Upper lobe of left lung (tissue), 6 donors: ENCODE measurements at regions not wholly inside any gene's neighbourhood (a gene's known extent, or its start where the extent isn't known, plus 50 kb on each side); places are given as distances from the start of the nearest gene placed in this dataset.

Experiments used
- ATAC-seq, 2 donors: fragments of 200-7000 bp; cut with Tn5 transposase; one replicate each; pipeline ENCODE4 v1.9.1; 2022; ENCODE audit warnings: mild to moderate bottlenecking in 2 of 2, moderate library complexity in 2 of 2; ENCODE audit not compliant: low FRiP score in 2 of 2
- DNase-seq, 2 donors: peaks; one replicate each; pipeline ENCODE4 v3.0.0-alpha.2; 2019 to 2020
- H3K27ac ChIP-seq, 4 donors: fragments of 200-600 bp; sonication (generic); one replicate each; pipeline ENCODE4 v1.5.1; 2016 to 2019
- H3K27me3 ChIP-seq, 4 donors: fragments of 200-600 bp; sonication (generic); one replicate each; pipeline ENCODE4 v1.5.1; 2017 to 2019
- H3K36me3 ChIP-seq, 4 donors: fragments of 200-600 bp; sonication (generic); one replicate each; pipeline ENCODE4 v1.5.1; 2016 to 2019
- H3K4me1 ChIP-seq, 4 donors: fragments of 200-600 bp; sonication (generic); one replicate each; pipeline ENCODE4 v1.5.1; 2018 to 2019
- H3K4me3 ChIP-seq, 4 donors: fragments of 200-600 bp; sonication (generic); one replicate each; pipeline ENCODE4 v1.5.1; 2017 to 2019; ENCODE audit warnings: mild to moderate bottlenecking in 2 of 4, moderate library complexity in 1 of 4
- H3K9me3 ChIP-seq, 4 donors: fragments of 200-600 bp; sonication (generic); one replicate each; pipeline ENCODE4 v1.5.1; 2018 to 2019
- EP300 ChIP-seq, 4 donors: sonication (generic); formaldehyde crosslinking; IDR thresholded peaks; one replicate each; pipeline ENCODE4 v1.5.1; 2017; ENCODE audit warnings: antibody characterized with exemption in 4 of 4, control low read depth in 2 of 4
- POLR2A ChIP-seq, 4 donors: fragments of 450-650 bp; IDR thresholded peaks; one replicate each; pipeline ENCODE4 v1.5.1; 2016 to 2017; ENCODE audit warnings: antibody characterized with exemption in 4 of 4, mild to moderate bottlenecking in 2 of 4
- POLR2AphosphoS5 ChIP-seq, 2 donors: sonication (generic); formaldehyde crosslinking; IDR thresholded peaks; one replicate each; pipeline ENCODE4 v1.5.1; 2017; ENCODE audit warnings: antibody characterized with exemption in 2 of 2
- WGBS, 2 donors: methylation state at CpG; one replicate each; pipeline ENCODE4 v1.1.5; 2017 to 2018; 5-methylcytosine and 5-hydroxymethylcytosine counted together
- TF ChIP-seq, protein P1 (sequence below), 6 experiments: fragments of 450-650 bp in 4 of 6; fragments of 200-600 bp in 2 of 6; sonication (generic) in 2 of 6; IDR thresholded peaks; one replicate each; pipeline ENCODE4 v1.5.1; 2016 to 2019; ENCODE audit warnings: antibody characterized with exemption in 6 of 6
- donor health status: DM: no; HTN: no; CAD: no; lungs with moderate emphysema.
- donor health status: DM: no; HTN: yes; CAD: no; lungs with severe emphysema.

- 40 to 54% methylated on average over 6 of the region's 6 CpGs for WGBS, 2 donors
- H3K9me3 ChIP-seq = no peaks in the 10 kb centered on the region
- no peak for ATAC-seq
- no peak for DNase-seq
- no peaks in the 10 kb centered on the region for H3K4me1 ChIP-seq
- no peak overlapping the region for H3K4me3 ChIP-seq
- H3K27me3 ChIP-seq = no peaks in the 10 kb centered on the region
- H3K27ac ChIP-seq = no peak overlapping the region
- no peaks in the 10 kb centered on the region for H3K36me3 ChIP-seq
- TF ChIP-seq, protein P1, sequence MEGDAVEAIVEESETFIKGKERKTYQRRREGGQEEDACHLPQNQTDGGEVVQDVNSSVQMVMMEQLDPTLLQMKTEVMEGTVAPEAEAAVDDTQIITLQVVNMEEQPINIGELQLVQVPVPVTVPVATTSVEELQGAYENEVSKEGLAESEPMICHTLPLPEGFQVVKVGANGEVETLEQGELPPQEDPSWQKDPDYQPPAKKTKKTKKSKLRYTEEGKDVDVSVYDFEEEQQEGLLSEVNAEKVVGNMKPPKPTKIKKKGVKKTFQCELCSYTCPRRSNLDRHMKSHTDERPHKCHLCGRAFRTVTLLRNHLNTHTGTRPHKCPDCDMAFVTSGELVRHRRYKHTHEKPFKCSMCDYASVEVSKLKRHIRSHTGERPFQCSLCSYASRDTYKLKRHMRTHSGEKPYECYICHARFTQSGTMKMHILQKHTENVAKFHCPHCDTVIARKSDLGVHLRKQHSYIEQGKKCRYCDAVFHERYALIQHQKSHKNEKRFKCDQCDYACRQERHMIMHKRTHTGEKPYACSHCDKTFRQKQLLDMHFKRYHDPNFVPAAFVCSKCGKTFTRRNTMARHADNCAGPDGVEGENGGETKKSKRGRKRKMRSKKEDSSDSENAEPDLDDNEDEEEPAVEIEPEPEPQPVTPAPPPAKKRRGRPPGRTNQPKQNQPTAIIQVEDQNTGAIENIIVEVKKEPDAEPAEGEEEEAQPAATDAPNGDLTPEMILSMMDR (IDR thresholded peaks at IDR 0.05) = no peak
- TF ChIP-seq POLR2AphosphoS5 (IDR thresholded peaks at IDR 0.05) (no peak), EP300 (IDR thresholded peaks at IDR 0.05) (no peak), POLR2A (IDR thresholded peaks at IDR 0.05) (no peak)
Measured at GRCh38 chr10:27614776-27615175, 110.7 kb downstream of the RAB18 start.

DNA sequence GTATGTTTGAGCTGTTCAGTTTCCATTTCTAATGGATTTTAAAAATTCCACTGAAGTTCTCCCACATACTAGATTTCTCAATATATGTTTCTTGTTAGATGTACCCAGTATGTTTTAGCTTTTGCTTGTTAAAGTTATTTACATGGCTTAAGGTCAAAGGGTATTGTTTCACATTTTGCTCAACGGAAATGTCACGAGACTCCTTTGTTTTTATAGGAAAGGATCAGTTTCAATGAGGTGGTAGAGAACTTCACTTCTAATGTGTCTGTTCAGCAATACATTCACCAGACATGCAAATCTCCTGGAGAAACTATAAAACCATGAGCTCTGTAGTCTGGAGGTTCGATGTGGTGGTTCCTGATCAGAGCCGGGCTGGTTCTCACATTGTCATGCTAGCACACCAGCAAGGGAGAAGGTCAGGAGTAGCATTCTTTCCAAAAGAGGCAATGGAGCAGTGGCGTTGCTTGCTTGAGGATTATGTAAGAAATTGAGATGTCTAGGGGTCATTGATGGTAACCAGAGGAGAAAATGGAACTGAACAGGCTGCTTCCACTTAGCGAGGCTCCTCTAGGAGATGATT is 114.0 kb downstream of the RAB18 start:
- Histone ChIP-seq H3K36me3 (no peaks in the 10 kb centered on the region), H3K27me3 (no peaks in the 10 kb centered on the region), H3K4me1 (no peaks in the 10 kb centered on the region), H3K4me3 (no peak overlapping the region), H3K27ac (no peak overlapping the region), H3K9me3 (no peaks in the 10 kb centered on the region)
- WGBS, 2 donors = 77 to 88% methylated on average over 6 of the region's 6 CpGs
- TF ChIP-seq, protein P1 (IDR thresholded peaks at IDR 0.05) = no peak
- no peak for TF ChIP-seq EP300 (IDR thresholded peaks at IDR 0.05)
- TF ChIP-seq POLR2A (IDR thresholded peaks at IDR 0.05) = no peak
- no peak for TF ChIP-seq POLR2AphosphoS5 (IDR thresholded peaks at IDR 0.05)
- ATAC-seq = no peak
- DNase-seq = no peak

DNA sequence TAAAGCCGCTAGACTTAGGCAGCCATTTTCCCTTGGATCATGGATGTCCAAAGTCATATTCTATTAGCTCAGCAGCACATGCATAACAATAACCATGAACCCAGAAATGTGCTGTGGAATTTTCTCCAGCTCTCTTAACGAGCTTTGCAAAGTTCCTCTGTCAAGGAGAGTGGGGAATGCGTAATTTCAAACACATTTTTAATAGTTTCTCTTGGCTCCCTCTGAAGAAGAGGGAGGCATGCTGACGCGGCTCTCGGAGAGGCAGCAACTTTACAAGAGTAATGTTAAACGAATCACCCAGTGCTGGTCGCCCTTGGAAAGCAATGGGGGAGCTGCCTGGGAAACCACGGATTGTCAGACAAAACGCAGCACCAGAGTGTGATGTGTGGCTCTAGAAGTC is 114.8 kb downstream of the RAB18 start:
- TF ChIP-seq, protein P1 (IDR thresholded peaks at IDR 0.05) = no peak
- TF ChIP-seq POLR2A (IDR thresholded peaks at IDR 0.05) = no peak
- no peak for TF ChIP-seq EP300 (IDR thresholded peaks at IDR 0.05)
- no peak for TF ChIP-seq POLR2AphosphoS5 (IDR thresholded peaks at IDR 0.05)
- Histone ChIP-seq H3K9me3 (no peaks in the 10 kb centered on the region), H3K27me3 (no peaks in the 10 kb centered on the region), H3K27ac (no peak overlapping the region), H3K4me3 (no peak overlapping the region), H3K36me3 (no peaks in the 10 kb centered on the region), H3K4me1 (no peaks in the 10 kb centered on the region)
- ATAC-seq (no peak), DNase-seq (no peak)
- WGBS, 2 donors = 85 to 94% methylated on average over 10 of the region's 10 CpGs

- DNase-seq (no peak), ATAC-seq (no peak)
- no peak overlapping the region for H3K27ac ChIP-seq
- no peaks in the 10 kb centered on the region for H3K9me3 ChIP-seq
- no peaks in the 10 kb centered on the region for H3K4me1 ChIP-seq
- TF ChIP-seq, protein P1 (IDR thresholded peaks at IDR 0.05) = no peak
- TF ChIP-seq EP300 (IDR thresholded peaks at IDR 0.05) (no peak), POLR2A (IDR thresholded peaks at IDR 0.05) (no peak), POLR2AphosphoS5 (IDR thresholded peaks at IDR 0.05) (no peak)
- 94 to 97% methylated on average over 4 of the region's 4 CpGs for WGBS, 2 donors
- no peaks in the 10 kb centered on the region for H3K27me3 ChIP-seq
- H3K4me3 ChIP-seq = no peak overlapping the region
- no peaks in the 10 kb centered on the region for H3K36me3 ChIP-seq
Measured at GRCh38 chr10:27619329-27619728, 115.2 kb downstream of the RAB18 start.
